Stomach (tissue), 8 donors: ENCODE measurements at regions not wholly inside any gene's neighbourhood (a gene's known extent, or its start where the extent isn't known, plus 50 kb on each side); places are given as distances from the start of the nearest gene placed in this dataset.
"Not testable (repeated sequence)": the region's sequence is repeated elsewhere in the genome, so short reads cannot be mapped to it uniquely, and the experiment has no call there.

Experiments used
- DNase-seq, 2 donors: peaks; one replicate each; pipeline versions ENCODE4 v3.0.0 to v3.0.0-alpha.2; 2013 to 2019
- H3K27ac ChIP-seq, 5 donors: fragments of 200-600 bp in 4 of 5; sonication (generic) in 4 of 5; one replicate each; pipeline ENCODE4 v1.5.1; 2013 to 2019; ENCODE audit warnings: mild to moderate bottlenecking in 1 of 5, moderate library complexity in 1 of 5
- H3K27me3 ChIP-seq, 3 donors: fragments of 200-600 bp; sonication (generic); one replicate each; pipeline ENCODE4 v1.5.1; 2017 to 2019; ENCODE audit warnings: mixed run types in 1 of 3
- H3K36me3 ChIP-seq, 4 donors: fragments of 200-600 bp; sonication (generic); 1 replicate in 3 of 4; 2 replicates in 1 of 4; pipeline ENCODE4 v1.5.1; 2016 to 2019
- H3K4me1 ChIP-seq, 4 donors: fragments of 200-600 bp; sonication (generic); one replicate each; pipeline ENCODE4 v1.5.1; 2016 to 2019
- H3K4me3 ChIP-seq, 4 donors: fragments of 200-600 bp; sonication (generic) in 3 of 4; one replicate each; pipeline ENCODE4 v1.5.1; 2016 to 2019; ENCODE audit warnings: mild to moderate bottlenecking in 1 of 4
- H3K9me3 ChIP-seq, 4 donors: fragments of 200-600 bp; sonication (generic); one replicate each; pipeline ENCODE4 v1.5.1; 2016 to 2019
- EP300 ChIP-seq: sonication (generic); formaldehyde crosslinking; IDR thresholded peaks from one replicate; pipeline ENCODE4 v1.6.1; 2017; ENCODE audit warnings: antibody characterized with exemption
- POLR2A ChIP-seq, 4 donors: fragments of 450-650 bp; IDR thresholded peaks; one replicate each; pipeline ENCODE4 v1.6.1; 2016; ENCODE audit warnings: antibody characterized with exemption in 4 of 4, control low read depth in 2 of 4, mild to moderate bottlenecking in 1 of 4, moderate library complexity in 1 of 4
- POLR2AphosphoS5 ChIP-seq, 3 donors: sonication (generic); formaldehyde crosslinking; IDR thresholded peaks; one replicate each; pipeline ENCODE4 v1.6.1; 2016; ENCODE audit warnings: antibody characterized with exemption in 3 of 3
- WGBS, 5 donors: extraction: QIAGEN DNeasy Blood & Tissue Kit in 3 of 5; methylation state at CpG; one replicate each; pipeline versions ENCODE4 v1.1.5 to v1.1.7; 2013 to 2018; 5-methylcytosine and 5-hydroxymethylcytosine counted together
- intact Hi-C: fragments of 100-400 bp; cut with DNase I; formaldehyde crosslinking; loops from one replicate; pipeline ENCODE4 v1.15.1; 2023; ENCODE audit warnings: low total_unique reads
- TF ChIP-seq, protein P1 (sequence below), 7 experiments: fragments of 450-650 bp in 4 of 7; fragments of 200-600 bp in 3 of 7; sonication (generic) in 3 of 7; IDR thresholded peaks; one replicate each; pipeline ENCODE4 v1.5.1; 2016 to 2019; ENCODE audit warnings: antibody characterized with exemption in 7 of 7, control low read depth in 2 of 7, mild to moderate bottlenecking in 1 of 7
- donor health status: healthy with polysubstance abuse.
- donor health status: Bipolar disorder and iron deficiency.
- donor health status: healthy.

DNA sequence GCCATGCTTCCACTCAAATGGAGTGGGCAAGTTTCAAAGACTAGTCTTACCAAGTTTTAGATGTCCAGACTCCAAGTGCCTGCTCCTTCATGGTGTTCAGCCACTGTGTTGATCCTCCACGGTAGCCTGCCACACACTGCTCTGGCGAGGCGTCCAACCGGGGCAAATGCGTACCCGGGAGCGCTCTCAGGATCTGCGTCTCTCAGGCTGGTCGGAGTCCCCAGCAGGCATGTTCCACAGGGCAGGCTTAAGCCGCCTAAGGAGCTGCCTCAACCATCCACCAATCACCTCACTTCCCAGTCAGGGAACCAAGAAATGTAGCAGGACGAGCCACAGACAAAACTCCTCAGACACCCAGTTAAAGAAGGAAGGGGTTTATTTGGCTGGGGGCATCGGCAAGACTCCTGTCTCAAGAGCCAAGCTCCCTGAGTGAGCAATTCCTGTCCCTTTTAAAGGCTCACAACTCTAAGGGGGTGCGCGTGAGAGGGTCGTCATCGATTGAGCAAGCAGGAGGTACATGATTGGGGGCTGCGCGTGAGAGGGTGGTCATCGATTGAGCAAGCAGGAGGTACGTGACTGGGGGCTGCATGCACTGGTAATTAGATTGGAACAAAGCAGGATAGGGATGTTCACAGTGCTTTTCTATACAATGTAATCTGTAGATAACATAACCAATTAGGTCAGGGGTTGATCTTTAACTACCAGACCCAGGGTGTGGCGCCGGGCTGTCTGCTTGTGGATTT lies 816.2 kb downstream of the TRIB2 start:
- H3K36me3 ChIP-seq, H3K27ac ChIP-seq, intact Hi-C loops, DNase-seq, H3K4me3 ChIP-seq, H3K9me3 ChIP-seq, H3K4me1 ChIP-seq, H3K27me3 ChIP-seq: not testable (repeated sequence)
- WGBS, 5 donors, result 76 to 83% (median 80%) methylated on average over 17 to 22 of the region's 22 CpGs

DNA sequence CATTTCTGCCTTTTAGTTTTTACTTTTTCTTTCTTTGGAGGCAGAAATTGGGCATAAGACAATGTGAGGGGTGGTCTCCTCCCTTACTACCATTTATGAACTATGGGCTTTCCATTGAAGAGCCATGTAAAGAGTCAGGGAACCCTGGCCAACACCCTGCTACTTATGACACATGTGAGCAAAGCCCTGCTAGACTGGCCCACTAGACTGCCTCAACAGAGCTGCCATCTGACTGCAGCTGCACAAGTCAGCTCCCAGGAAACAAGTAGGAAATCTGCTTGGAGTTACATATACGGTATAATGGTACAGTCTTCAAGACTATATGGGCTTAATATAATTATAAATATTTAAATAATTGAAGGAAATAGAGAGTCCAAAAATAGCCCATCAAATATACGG lies 816.8 kb downstream of the TRIB2 start:
- WGBS, 5 donors, result 68 to 79% (median 77%) methylated on average over 2 of the region's 2 CpGs

DNA sequence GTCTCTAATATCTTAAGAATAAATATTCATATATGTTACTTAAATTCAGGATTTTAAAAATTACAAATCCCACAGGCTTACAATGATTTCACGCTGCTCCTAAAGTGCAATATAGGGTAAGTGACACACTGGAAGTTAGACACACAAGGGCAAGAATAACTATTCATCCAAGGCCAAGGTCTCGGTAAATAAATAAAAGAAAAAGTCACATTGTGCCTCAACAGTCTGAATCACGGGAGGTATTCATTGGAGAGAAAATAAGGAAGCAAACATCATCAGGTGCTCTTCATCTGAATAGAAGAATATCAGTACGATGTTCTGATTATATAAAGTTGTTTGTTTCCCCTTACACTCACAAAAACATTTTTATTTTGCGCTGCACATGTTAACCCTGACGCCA lies 820.2 kb downstream of the TRIB2 start:
- no peaks in the 10 kb centered on the region for H3K36me3 ChIP-seq
- peak overlapping the region in 4 of 5 donors; percentile 52 to 74 (median 68) for H3K27ac ChIP-seq
- no peaks in the 10 kb centered on the region for H3K4me1 ChIP-seq
- DNase-seq, result no peak
- 31 to 55% (median 46%) methylated on average over 6 of the region's 6 CpGs for WGBS, 5 donors
- no peaks in the 10 kb centered on the region for H3K9me3 ChIP-seq
- no peak for TF ChIP-seq POLR2A (IDR thresholded peaks at IDR 0.05)
- no peak for TF ChIP-seq EP300
- TF ChIP-seq, protein P1, sequence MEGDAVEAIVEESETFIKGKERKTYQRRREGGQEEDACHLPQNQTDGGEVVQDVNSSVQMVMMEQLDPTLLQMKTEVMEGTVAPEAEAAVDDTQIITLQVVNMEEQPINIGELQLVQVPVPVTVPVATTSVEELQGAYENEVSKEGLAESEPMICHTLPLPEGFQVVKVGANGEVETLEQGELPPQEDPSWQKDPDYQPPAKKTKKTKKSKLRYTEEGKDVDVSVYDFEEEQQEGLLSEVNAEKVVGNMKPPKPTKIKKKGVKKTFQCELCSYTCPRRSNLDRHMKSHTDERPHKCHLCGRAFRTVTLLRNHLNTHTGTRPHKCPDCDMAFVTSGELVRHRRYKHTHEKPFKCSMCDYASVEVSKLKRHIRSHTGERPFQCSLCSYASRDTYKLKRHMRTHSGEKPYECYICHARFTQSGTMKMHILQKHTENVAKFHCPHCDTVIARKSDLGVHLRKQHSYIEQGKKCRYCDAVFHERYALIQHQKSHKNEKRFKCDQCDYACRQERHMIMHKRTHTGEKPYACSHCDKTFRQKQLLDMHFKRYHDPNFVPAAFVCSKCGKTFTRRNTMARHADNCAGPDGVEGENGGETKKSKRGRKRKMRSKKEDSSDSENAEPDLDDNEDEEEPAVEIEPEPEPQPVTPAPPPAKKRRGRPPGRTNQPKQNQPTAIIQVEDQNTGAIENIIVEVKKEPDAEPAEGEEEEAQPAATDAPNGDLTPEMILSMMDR (IDR thresholded peaks at IDR 0.05), result no peak
- no peak for TF ChIP-seq POLR2AphosphoS5 (IDR thresholded peaks at IDR 0.05)
- no peaks in the 10 kb centered on the region for H3K27me3 ChIP-seq
- intact Hi-C loops, result no loop called here
- peak overlapping the region in 2 of 4 donors; percentile 3 to 15 for H3K4me3 ChIP-seq

More for the DNA sequence above, 816.8 kb downstream of the TRIB2 start:
- TF ChIP-seq POLR2A (IDR thresholded peaks at IDR 0.05), result no peak
- Histone ChIP-seq H3K27ac (no peak overlapping the region), H3K27me3 (no peaks in the 10 kb centered on the region), H3K36me3 (no peaks in the 10 kb centered on the region), H3K4me1 (no peaks in the 10 kb centered on the region), H3K4me3 (no peak overlapping the region), H3K9me3 (no peaks in the 10 kb centered on the region)
- DNase-seq, result peak in 1 of 2 donors; percentile 6
- intact Hi-C loops, result no loop called here

DNA sequence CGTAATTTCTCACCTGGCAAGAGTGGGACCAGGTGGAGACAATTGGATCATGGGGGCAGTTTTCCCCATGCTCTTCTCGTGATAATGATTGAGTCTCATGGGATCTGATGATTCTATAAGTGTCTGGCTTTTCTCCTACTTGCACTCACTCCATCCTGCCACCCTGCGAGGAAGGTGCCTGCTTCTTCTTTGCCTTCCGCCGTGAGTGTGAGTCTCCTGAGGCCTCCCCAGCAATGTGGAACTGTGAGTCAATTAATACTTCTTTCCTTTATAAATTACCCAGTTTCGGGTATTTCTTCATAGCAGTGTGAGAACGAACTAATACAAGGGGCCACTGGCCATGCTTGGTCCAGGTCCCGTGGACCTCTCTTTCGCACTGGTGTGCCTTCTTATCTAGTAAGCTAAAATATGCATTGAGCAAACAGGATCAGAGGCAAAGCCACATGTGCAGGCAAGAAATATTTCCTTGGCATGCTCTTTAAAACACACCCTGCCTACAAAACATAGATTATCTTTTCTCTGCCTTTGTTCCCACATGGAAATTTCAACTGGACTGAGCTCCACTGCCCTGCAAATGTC lies 821.1 kb downstream of the TRIB2 start:
- peak; percentile 57 to 61 for DNase-seq
- no peak for TF ChIP-seq POLR2A (IDR thresholded peaks at IDR 0.05)
- peak in 2 of 3 donors; percentile 75 to 90 for TF ChIP-seq POLR2AphosphoS5 (IDR thresholded peaks at IDR 0.05)
- H3K4me3 ChIP-seq, result peak overlapping the region in 2 of 4 donors; percentile 3 to 15
- WGBS, 5 donors, result 25 to 59% (median 50%) methylated on average over 9 of the region's 9 CpGs
- H3K9me3 ChIP-seq, result no peaks in the 10 kb centered on the region
- H3K27me3 ChIP-seq, result no peaks in the 10 kb centered on the region
- no peaks in the 10 kb centered on the region for H3K4me1 ChIP-seq
- intact Hi-C loops, result no loop called here
- no peaks in the 10 kb centered on the region for H3K36me3 ChIP-seq
- H3K27ac ChIP-seq, result peak overlapping the region; percentile 52 to 74 (median 67)

DNA sequence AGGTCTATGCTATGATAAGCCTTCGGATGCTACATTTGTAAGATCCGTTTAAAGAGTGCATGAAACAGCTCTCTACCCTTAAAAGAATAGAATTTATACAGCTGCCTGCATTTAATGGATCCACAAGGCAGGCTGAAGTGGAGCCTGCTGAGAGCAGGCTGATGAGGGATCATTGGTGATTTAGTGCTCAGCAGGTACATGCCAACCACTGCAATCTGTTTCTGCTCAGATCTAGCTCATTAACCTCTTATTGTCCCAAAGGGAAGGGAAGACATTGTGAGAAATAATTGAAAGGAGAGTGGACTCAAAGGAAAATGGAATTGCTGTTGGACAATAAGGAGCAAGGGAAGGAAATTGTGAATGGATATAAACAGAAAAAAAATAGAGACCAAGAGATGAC lies 822.6 kb downstream of the TRIB2 start:
- H3K4me3 ChIP-seq, result no peak overlapping the region
- H3K36me3 ChIP-seq, result no peaks in the 10 kb centered on the region
- WGBS, 5 donors, result 80 to 89% (median 84%) methylated on average over 2 of the region's 2 CpGs
- peak overlapping the region in 1 of 5 donors; percentile 67 for H3K27ac ChIP-seq
- no peaks in the 10 kb centered on the region for H3K9me3 ChIP-seq
- no peaks in the 10 kb centered on the region for H3K4me1 ChIP-seq
- no peaks in the 10 kb centered on the region for H3K27me3 ChIP-seq
- intact Hi-C loops, result no loop called here
- DNase-seq, result no peak
- TF ChIP-seq POLR2A (IDR thresholded peaks at IDR 0.05), result no peak
- no peak for TF ChIP-seq POLR2AphosphoS5 (IDR thresholded peaks at IDR 0.05)
- TF ChIP-seq, protein P1 (IDR thresholded peaks at IDR 0.05), result no peak
- no peak for TF ChIP-seq EP300

DNA sequence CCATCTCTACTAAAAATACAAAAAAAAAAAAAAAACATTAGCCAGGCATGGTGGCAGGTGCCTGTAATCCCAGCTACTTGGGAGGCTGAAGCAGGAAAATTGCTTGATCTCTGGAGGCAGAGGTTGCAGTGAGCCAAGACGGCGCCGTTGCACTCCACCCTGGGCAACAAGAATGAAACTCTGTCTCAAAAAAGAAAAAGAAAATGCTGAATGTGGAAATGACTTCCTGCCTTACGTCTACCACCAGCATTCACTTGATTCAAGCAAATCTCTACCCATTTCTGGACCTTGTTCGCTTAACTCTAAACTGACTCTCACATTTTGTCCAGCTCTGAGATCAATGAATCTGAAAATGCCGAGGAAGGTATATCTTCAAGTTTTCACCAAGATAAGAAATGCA lies 825.3 kb downstream of the TRIB2 start:
- intact Hi-C loops, result no loop called here
- no peaks in the 10 kb centered on the region for H3K36me3 ChIP-seq
- no peaks in the 10 kb centered on the region for H3K4me1 ChIP-seq
- WGBS, 5 donors, result 82 to 90% (median 84%) methylated on average over 6 of the region's 6 CpGs
- H3K27ac ChIP-seq, result no peak overlapping the region
- TF ChIP-seq EP300, result no peak
- no peak for TF ChIP-seq POLR2A (IDR thresholded peaks at IDR 0.05)
- no peak for TF ChIP-seq POLR2AphosphoS5 (IDR thresholded peaks at IDR 0.05)
- TF ChIP-seq, protein P1 (IDR thresholded peaks at IDR 0.05), result no peak
- no peaks in the 10 kb centered on the region for H3K9me3 ChIP-seq
- no peak overlapping the region for H3K4me3 ChIP-seq
- DNase-seq, result no peak
- no peaks in the 10 kb centered on the region for H3K27me3 ChIP-seq
